SK-N-SH (cell line): ENCODE measurements at regions not wholly inside any gene's neighbourhood (a gene's known extent, or its start where the extent isn't known, plus 50 kb on each side); places are given as distances from the start of the nearest gene placed in this dataset.

Experiments
- CTCF ChIA-PET: fragments of 300-600, 350-600 bp; formaldehyde crosslinking; extraction: SDS; loops from one replicate; lab custom pipeline; 2021; lab: Yijun Ruan, JAX
- POLR2A ChIA-PET: fragments of 350-600 bp; sonication (Branson Sonifier 250); formaldehyde crosslinking; extraction: SDS; loops from one replicate; lab custom pipeline; 2020; ENCODE audit warnings: antibody characterized with exemption, inconsistent platforms; lab: Yijun Ruan, JAX
- DNase-seq: peaks from one replicate; pipeline ENCODE4 v3.0.0; 2012
- H2AFZ ChIP-seq: fragments of 200-600 bp; sonication (generic); 2 replicates; pipeline ENCODE4 v1.8.1; 2016; ENCODE audit warnings: antibody characterized with exemption, mild to moderate bottlenecking, low read depth
- H3F3A ChIP-seq: fragments of 200-600 bp; sonication (generic); replicated peaks from 2 replicates; pipeline ENCODE3; 2016; ENCODE audit warnings: antibody characterized with exemption, mild to moderate bottlenecking; ENCODE audit not compliant: insufficient read depth
- H3K27ac ChIP-seq, 2 experiments: fragments of 200-500 bp in 1 of 2; fragments of 200-600 bp in 1 of 2; sonication (Bioruptor generic) in 1 of 2; sonication (generic), shearing (Covaris generic) in 1 of 2; 2 replicates each; pipeline versions ENCODE4 v1.5.1 to v1.6.1; 2014 to 2016; ENCODE audit warnings: low read depth in 2 of 2, inconsistent platforms in 1 of 2, low read length in 1 of 2, mild to moderate bottlenecking in 1 of 2, mixed read lengths in 1 of 2
- H3K27me3 ChIP-seq: fragments of 200-600 bp; sonication (generic), shearing (Covaris generic); 2 replicates; pipeline ENCODE4 v1.6.1; 2016; ENCODE audit warnings: mixed run types; ENCODE audit not compliant: insufficient read depth
- H3K36me3 ChIP-seq, 2 experiments: fragments of 200-500 bp in 1 of 2; fragments of 200-600 bp in 1 of 2; sonication (Bioruptor generic) in 1 of 2; sonication (generic) in 1 of 2; replicated peaks in 1 of 2; 2 replicates each; pipeline versions ENCODE3 to v1.5.1; 2014 to 2016; ENCODE audit warnings: low read length in 1 of 2, mild to moderate bottlenecking in 1 of 2; ENCODE audit not compliant: insufficient read depth in 2 of 2, control insufficient read depth in 1 of 2
- H3K4me1 ChIP-seq, 2 experiments: fragments of 200-500 bp in 1 of 2; fragments of 200-600 bp in 1 of 2; sonication (Bioruptor generic) in 1 of 2; sonication (generic), shearing (Covaris generic) in 1 of 2; 2 replicates each; pipeline versions ENCODE4 v1.5.1 to v1.6.1; 2014 to 2016; ENCODE audit warnings: low read depth in 1 of 2, low read length in 1 of 2, mixed run types in 1 of 2; ENCODE audit not compliant: insufficient read depth in 2 of 2, control insufficient read depth in 1 of 2
- H3K4me2 ChIP-seq: fragments of 200-600 bp; sonication (generic), shearing (Covaris generic); 2 replicates; pipeline ENCODE4 v1.6.1; 2017; ENCODE audit warnings: mixed run types
- H3K4me3 ChIP-seq, 2 experiments: fragments of 200-500 bp in 1 of 2; fragments of 200-600 bp in 1 of 2; sonication (Bioruptor generic) in 1 of 2; sonication (generic), shearing (Covaris generic) in 1 of 2; 2 replicates each; pipeline versions ENCODE4 v1.5.1 to v1.8.1; 2014 to 2016; ENCODE audit warnings: low read depth in 2 of 2, inconsistent platforms in 1 of 2, low read length in 1 of 2, mild to moderate bottlenecking in 1 of 2, mixed read lengths in 1 of 2, moderate library complexity in 1 of 2
- H3K79me2 ChIP-seq: fragments of 200-600 bp; sonication (generic); 2 replicates; pipeline ENCODE4 v1.8.1; 2017; ENCODE audit warnings: mild to moderate bottlenecking; ENCODE audit not compliant: insufficient read depth
- H3K9ac ChIP-seq: fragments of 200-600 bp; sonication (generic); 2 replicates; pipeline ENCODE4 v1.6.1; 2017; ENCODE audit warnings: mixed run types
- H3K9me2 ChIP-seq: fragments of 200-600 bp; sonication (generic); 2 replicates; pipeline ENCODE4 v1.6.1; 2017; ENCODE audit warnings: mixed run types
- H3K9me3 ChIP-seq: fragments of 200-600 bp; sonication (generic); 2 replicates; pipeline ENCODE4 v1.6.1; 2017; ENCODE audit warnings: mixed run types, mild to moderate bottlenecking, moderate library complexity
- H4K20me1 ChIP-seq: fragments of 200-600 bp; sonication (generic); 2 replicates; pipeline ENCODE4 v1.6.1; 2017; ENCODE audit warnings: mild to moderate bottlenecking, mixed run types; ENCODE audit not compliant: insufficient read depth
- EP300 ChIP-seq, 2 experiments: IDR thresholded peaks; 2 replicates each; pipeline versions ENCODE4 v1.4.0 to v1.6.1; 2012; ENCODE audit warnings: borderline replicate concordance in 1 of 2, low read depth in 1 of 2, low read length in 1 of 2
- MXI1 ChIP-seq: IDR thresholded peaks from 2 replicates; pipeline ENCODE4 v1.6.1; 2012; ENCODE audit warnings: mild to moderate bottlenecking, low read depth, low read length, improper control_type of control experiment
- NRF1 ChIP-seq: IDR thresholded peaks from 2 replicates; pipeline ENCODE4 v1.6.1; 2012; ENCODE audit warnings: low read depth, mild to moderate bottlenecking, low read length
- RCOR1 ChIP-seq: fragments of 150-350 bp; IDR thresholded peaks from 2 replicates; pipeline ENCODE4 v1.6.1; 2017; ENCODE audit warnings: antibody characterized with exemption, low read length
- RFX5 ChIP-seq: IDR thresholded peaks from 2 replicates; pipeline ENCODE4 v1.6.1; 2012; ENCODE audit warnings: mild to moderate bottlenecking, improper control_type of control experiment, low read length
- SIN3A ChIP-seq: IDR thresholded peaks from 2 replicates; pipeline ENCODE4 v1.6.1; 2012; ENCODE audit warnings: low read depth, mild to moderate bottlenecking, low read length, moderate library complexity, borderline replicate concordance
- SMC3 ChIP-seq: IDR thresholded peaks from 2 replicates; pipeline ENCODE4 v1.6.1; 2012; ENCODE audit warnings: low read depth, low read length, improper control_type of control experiment
- TEAD4 ChIP-seq: IDR thresholded peaks from 2 replicates; pipeline ENCODE4 v1.4.0; 2012; ENCODE audit warnings: mild to moderate bottlenecking, borderline replicate concordance; ENCODE audit not compliant: insufficient read depth
- YY1 ChIP-seq: IDR thresholded peaks from 2 replicates; pipeline ENCODE4 v1.4.0; 2012; ENCODE audit warnings: low read depth, mild to moderate bottlenecking
- WGBS: methylation state at CpG from one replicate; pipeline ENCODE4 v1.1.6; 2017; ENCODE audit warnings: low lambda C conversion rate; 5-methylcytosine and 5-hydroxymethylcytosine counted together
- TF ChIP-seq, protein P1 (sequence below): IDR thresholded peaks from 2 replicates; pipeline ENCODE4 v1.4.0; 2012; ENCODE audit warnings: low read depth
- TF ChIP-seq, protein P2 (sequence below): IDR thresholded peaks from 2 replicates; pipeline ENCODE4 v1.6.1; 2012; ENCODE audit warnings: mild to moderate bottlenecking, low read depth, low read length, moderate library complexity
- TF ChIP-seq, protein P3 (sequence below): IDR thresholded peaks from 2 replicates; pipeline ENCODE4; 2012
- TF ChIP-seq, protein P4 (sequence below): fragments of 150-350 bp; IDR thresholded peaks from 2 replicates; pipeline ENCODE4 v1.6.1; 2016; ENCODE audit warnings: mild to moderate bottlenecking, low read depth, low read length
- TF ChIP-seq, protein P5 (sequence below): IDR thresholded peaks from 2 replicates; pipeline ENCODE4 v1.4.0; 2012; ENCODE audit warnings: low read depth, borderline replicate concordance

DNA sequence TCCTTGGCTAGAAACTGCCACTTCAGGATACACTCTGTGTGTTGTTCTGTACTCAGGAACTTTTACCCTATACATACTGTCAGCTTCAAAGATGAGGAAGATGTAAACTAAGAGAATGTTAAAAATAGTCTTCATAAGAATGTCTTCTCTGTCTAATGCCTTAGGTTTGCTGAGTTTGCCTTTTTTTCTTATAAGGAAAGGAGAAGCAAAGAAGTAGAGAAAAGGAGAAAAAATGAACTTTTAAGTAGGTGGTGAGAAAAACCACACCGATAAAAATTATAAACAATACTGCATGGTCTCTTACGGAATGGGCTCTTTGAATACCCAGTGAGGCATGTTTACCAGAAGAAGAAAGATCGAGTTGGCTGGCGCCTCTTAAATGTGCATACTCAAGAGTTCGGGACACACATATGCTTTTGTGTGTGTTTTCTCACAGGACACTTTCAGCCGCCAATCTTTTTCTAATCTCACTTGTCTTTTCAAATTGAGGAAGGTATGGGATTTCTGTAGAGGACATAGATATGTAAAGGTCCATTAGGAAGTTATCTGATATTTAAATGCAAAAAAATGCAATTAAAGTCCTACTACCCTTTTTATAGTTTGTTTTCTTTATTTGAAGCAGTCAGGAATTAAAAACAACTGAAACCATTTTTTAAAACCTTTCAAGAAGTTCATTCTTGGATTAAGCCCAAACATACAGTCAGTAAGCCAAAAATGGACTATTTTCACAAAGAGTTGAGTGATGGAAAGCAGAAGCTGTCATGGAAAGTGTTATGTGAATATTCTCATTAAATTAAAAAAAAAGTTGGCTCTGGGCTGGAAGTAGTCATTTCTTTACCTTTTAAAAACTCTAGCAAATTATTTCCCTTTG is 100.6 kb upstream of the MDFIC start:
- Histone ChIP-seq H3F3A (peaks cover 4% of the 10 kb centered on the region), H3K4me3 (no peak overlapping the region), H3K4me2 (no peak overlapping the region), H3K27me3 (no peaks in the 10 kb centered on the region), H3K9ac (no peak overlapping the region), H3K4me1 (peaks cover 0 to 4% of the 10 kb centered on the region in 2 experiments; a peak in 2 of 4 replicates), H3K9me3 (no peaks in the 10 kb centered on the region), H4K20me1 (no peaks in the 10 kb centered on the region), H3K27ac (no peak overlapping the region), H2AFZ (no peak overlapping the region), H3K9me2 (no peaks in the 10 kb centered on the region), H3K36me3 (no peaks in the 10 kb centered on the region), H3K79me2 (no peaks in the 10 kb centered on the region)
- TF ChIP-seq, protein P1, sequence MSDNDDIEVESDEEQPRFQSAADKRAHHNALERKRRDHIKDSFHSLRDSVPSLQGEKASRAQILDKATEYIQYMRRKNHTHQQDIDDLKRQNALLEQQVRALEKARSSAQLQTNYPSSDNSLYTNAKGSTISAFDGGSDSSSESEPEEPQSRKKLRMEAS = no peak
- TF ChIP-seq MXI1 = no peak
- TF ChIP-seq SMC3 = no peak
- no peak for TF ChIP-seq SIN3A
- TF ChIP-seq, protein P2, sequence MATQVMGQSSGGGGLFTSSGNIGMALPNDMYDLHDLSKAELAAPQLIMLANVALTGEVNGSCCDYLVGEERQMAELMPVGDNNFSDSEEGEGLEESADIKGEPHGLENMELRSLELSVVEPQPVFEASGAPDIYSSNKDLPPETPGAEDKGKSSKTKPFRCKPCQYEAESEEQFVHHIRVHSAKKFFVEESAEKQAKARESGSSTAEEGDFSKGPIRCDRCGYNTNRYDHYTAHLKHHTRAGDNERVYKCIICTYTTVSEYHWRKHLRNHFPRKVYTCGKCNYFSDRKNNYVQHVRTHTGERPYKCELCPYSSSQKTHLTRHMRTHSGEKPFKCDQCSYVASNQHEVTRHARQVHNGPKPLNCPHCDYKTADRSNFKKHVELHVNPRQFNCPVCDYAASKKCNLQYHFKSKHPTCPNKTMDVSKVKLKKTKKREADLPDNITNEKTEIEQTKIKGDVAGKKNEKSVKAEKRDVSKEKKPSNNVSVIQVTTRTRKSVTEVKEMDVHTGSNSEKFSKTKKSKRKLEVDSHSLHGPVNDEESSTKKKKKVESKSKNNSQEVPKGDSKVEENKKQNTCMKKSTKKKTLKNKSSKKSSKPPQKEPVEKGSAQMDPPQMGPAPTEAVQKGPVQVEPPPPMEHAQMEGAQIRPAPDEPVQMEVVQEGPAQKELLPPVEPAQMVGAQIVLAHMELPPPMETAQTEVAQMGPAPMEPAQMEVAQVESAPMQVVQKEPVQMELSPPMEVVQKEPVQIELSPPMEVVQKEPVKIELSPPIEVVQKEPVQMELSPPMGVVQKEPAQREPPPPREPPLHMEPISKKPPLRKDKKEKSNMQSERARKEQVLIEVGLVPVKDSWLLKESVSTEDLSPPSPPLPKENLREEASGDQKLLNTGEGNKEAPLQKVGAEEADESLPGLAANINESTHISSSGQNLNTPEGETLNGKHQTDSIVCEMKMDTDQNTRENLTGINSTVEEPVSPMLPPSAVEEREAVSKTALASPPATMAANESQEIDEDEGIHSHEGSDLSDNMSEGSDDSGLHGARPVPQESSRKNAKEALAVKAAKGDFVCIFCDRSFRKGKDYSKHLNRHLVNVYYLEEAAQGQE = no peak
- TF ChIP-seq, protein P3, sequence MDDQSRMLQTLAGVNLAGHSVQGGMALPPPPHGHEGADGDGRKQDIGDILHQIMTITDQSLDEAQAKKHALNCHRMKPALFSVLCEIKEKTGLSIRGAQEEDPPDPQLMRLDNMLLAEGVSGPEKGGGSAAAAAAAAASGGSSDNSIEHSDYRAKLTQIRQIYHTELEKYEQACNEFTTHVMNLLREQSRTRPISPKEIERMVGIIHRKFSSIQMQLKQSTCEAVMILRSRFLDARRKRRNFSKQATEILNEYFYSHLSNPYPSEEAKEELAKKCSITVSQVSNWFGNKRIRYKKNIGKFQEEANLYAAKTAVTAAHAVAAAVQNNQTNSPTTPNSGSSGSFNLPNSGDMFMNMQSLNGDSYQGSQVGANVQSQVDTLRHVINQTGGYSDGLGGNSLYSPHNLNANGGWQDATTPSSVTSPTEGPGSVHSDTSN = no peak
- TF ChIP-seq YY1 = no peak
- no peak for TF ChIP-seq RCOR1
- TF ChIP-seq, protein P4, sequence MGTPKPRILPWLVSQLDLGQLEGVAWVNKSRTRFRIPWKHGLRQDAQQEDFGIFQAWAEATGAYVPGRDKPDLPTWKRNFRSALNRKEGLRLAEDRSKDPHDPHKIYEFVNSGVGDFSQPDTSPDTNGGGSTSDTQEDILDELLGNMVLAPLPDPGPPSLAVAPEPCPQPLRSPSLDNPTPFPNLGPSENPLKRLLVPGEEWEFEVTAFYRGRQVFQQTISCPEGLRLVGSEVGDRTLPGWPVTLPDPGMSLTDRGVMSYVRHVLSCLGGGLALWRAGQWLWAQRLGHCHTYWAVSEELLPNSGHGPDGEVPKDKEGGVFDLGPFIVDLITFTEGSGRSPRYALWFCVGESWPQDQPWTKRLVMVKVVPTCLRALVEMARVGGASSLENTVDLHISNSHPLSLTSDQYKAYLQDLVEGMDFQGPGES = no peak
- TF ChIP-seq RFX5 = no peak
- TF ChIP-seq, protein P5, sequence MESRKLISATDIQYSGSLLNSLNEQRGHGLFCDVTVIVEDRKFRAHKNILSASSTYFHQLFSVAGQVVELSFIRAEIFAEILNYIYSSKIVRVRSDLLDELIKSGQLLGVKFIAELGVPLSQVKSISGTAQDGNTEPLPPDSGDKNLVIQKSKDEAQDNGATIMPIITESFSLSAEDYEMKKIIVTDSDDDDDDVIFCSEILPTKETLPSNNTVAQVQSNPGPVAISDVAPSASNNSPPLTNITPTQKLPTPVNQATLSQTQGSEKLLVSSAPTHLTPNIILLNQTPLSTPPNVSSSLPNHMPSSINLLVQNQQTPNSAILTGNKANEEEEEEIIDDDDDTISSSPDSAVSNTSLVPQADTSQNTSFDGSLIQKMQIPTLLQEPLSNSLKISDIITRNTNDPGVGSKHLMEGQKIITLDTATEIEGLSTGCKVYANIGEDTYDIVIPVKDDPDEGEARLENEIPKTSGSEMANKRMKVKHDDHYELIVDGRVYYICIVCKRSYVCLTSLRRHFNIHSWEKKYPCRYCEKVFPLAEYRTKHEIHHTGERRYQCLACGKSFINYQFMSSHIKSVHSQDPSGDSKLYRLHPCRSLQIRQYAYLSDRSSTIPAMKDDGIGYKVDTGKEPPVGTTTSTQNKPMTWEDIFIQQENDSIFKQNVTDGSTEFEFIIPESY = no peak
- no peak for TF ChIP-seq NRF1
- no peak for TF ChIP-seq EP300 (IDR thresholded peaks at IDR 0.05; ENCODE audit: borderline replicate concordance in 1 of 2, low read depth in 1 of 2, low read length in 1 of 2)
- no peak for TF ChIP-seq TEAD4
- 9% methylated on average over 6 of the region's 6 CpGs for WGBS
- ChIA-PET POLR2A (no interaction called here), CTCF (no interaction called here)
- no peak for DNase-seq
